Vagina (tissue), 2 donors: ENCODE measurements at regions not wholly inside any gene's neighbourhood (a gene's known extent, or its start where the extent isn't known, plus 50 kb on each side); places are given as distances from the start of the nearest gene placed in this dataset.
"Not testable (repeated sequence)": the region's sequence is repeated elsewhere in the genome, so short reads cannot be mapped to it uniquely, and the experiment has no call there.

Source experiments
- DNase-seq, 2 donors: peaks; one replicate each; pipeline ENCODE4 v3.0.0-alpha.2; 2017; ENCODE audit errors: extremely low spot score in 2 of 2
- H3K27ac ChIP-seq: fragments of 200-600 bp; sonication (generic); one replicate; pipeline ENCODE4 v1.5.1; 2019
- H3K27me3 ChIP-seq: fragments of 200-600 bp; sonication (generic); one replicate; pipeline ENCODE4 v1.5.1; 2019
- H3K36me3 ChIP-seq, 2 donors: fragments of 200-600 bp; sonication (generic); one replicate each; pipeline ENCODE4 v1.5.1; 2017 to 2019
- H3K4me1 ChIP-seq: fragments of 200-600 bp; sonication (generic); one replicate; pipeline ENCODE4 v1.5.1; 2019
- H3K4me3 ChIP-seq, 2 donors: fragments of 200-600 bp; sonication (generic); 1 replicate in 1 of 2; 2 replicates in 1 of 2; pipeline ENCODE4 v1.5.1; 2016 to 2019
- H3K9me3 ChIP-seq: fragments of 200-600 bp; sonication (generic); one replicate; pipeline ENCODE4 v1.5.1; 2019
- POLR2A ChIP-seq, 2 donors: fragments of 450-650 bp; IDR thresholded peaks; one replicate each; pipeline ENCODE4 v1.6.1; 2017; ENCODE audit warnings: antibody characterized with exemption in 2 of 2, mild to moderate bottlenecking in 2 of 2, moderate library complexity in 2 of 2
- POLR2AphosphoS5 ChIP-seq, 2 donors: sonication (generic); formaldehyde crosslinking; IDR thresholded peaks; one replicate each; pipeline ENCODE4 v1.9.0; 2017; ENCODE audit warnings: antibody characterized with exemption in 2 of 2, mild to moderate bottlenecking in 2 of 2, low read depth in 1 of 2; ENCODE audit not compliant: insufficient read depth in 1 of 2
- intact Hi-C: fragments of 100-400 bp; cut with DNase I; formaldehyde crosslinking; loops from one replicate; pipeline ENCODE4 v1.15.1; 2023
- TF ChIP-seq, protein P1 (sequence below), 3 experiments: fragments of 450-650 bp in 2 of 3; fragments of 200-600 bp in 1 of 3; sonication (generic) in 1 of 3; IDR thresholded peaks; one replicate each; pipeline ENCODE4 v1.5.1; 2017 to 2019; ENCODE audit warnings: antibody characterized with exemption in 3 of 3, mild to moderate bottlenecking in 2 of 3, moderate library complexity in 2 of 3

GRCh38 chrX:122641136-122641535, 542.9 kb upstream of the GRIA3 start:
- H3K27me3 ChIP-seq = no peaks in the 10 kb centered on the region
- intact Hi-C loops = no loop called here
- no peaks in the 10 kb centered on the region for H3K4me1 ChIP-seq
- H3K27ac ChIP-seq = no peak overlapping the region
- H3K9me3 ChIP-seq = no peaks in the 10 kb centered on the region
- no peak for DNase-seq
- H3K4me3 ChIP-seq = no peak overlapping the region
- no peaks in the 10 kb centered on the region for H3K36me3 ChIP-seq
- TF ChIP-seq, protein P1, sequence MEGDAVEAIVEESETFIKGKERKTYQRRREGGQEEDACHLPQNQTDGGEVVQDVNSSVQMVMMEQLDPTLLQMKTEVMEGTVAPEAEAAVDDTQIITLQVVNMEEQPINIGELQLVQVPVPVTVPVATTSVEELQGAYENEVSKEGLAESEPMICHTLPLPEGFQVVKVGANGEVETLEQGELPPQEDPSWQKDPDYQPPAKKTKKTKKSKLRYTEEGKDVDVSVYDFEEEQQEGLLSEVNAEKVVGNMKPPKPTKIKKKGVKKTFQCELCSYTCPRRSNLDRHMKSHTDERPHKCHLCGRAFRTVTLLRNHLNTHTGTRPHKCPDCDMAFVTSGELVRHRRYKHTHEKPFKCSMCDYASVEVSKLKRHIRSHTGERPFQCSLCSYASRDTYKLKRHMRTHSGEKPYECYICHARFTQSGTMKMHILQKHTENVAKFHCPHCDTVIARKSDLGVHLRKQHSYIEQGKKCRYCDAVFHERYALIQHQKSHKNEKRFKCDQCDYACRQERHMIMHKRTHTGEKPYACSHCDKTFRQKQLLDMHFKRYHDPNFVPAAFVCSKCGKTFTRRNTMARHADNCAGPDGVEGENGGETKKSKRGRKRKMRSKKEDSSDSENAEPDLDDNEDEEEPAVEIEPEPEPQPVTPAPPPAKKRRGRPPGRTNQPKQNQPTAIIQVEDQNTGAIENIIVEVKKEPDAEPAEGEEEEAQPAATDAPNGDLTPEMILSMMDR (IDR thresholded peaks at IDR 0.05) = no peak
- TF ChIP-seq POLR2A (IDR thresholded peaks at IDR 0.05) (no peak), POLR2AphosphoS5 (IDR thresholded peaks at IDR 0.05; ENCODE audit: insufficient read depth in 1 of 2, low read depth in 1 of 2) (no peak)

- intact Hi-C loops = no loop called here
- Histone ChIP-seq H3K36me3 (no peaks in the 10 kb centered on the region), H3K4me1 (no peaks in the 10 kb centered on the region), H3K27me3 (no peaks in the 10 kb centered on the region), H3K27ac (no peak overlapping the region), H3K4me3 (no peak overlapping the region), H3K9me3 (no peaks in the 10 kb centered on the region)
- no peak for DNase-seq
- no peak for TF ChIP-seq POLR2AphosphoS5 (IDR thresholded peaks at IDR 0.05; ENCODE audit: insufficient read depth in 1 of 2, low read depth in 1 of 2)
- TF ChIP-seq, protein P1 (IDR thresholded peaks at IDR 0.05) = no peak
- no peak for TF ChIP-seq POLR2A (IDR thresholded peaks at IDR 0.05)
These were observed 542.3 kb upstream of the GRIA3 start for GRCh38 chrX:122641826-122642225.

DNA sequence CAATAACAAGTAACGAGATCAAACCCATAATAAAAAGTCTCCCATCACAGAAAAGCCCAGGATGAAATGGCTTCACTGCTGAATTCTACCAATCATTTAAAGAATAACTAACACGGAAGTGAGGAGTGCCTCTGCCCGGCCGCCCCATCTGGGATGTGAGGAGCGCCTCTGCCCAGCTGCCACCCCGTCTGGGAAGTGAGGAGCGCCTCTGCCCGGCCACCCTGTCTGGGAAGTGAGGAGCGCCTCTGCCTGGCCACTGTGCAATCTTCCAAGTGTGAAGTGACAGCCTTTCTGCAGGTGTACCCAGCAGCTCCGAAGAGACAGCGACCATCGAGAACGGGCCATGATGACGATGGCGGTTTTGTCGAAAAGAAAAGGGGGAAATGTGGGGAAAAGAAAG, 528.8 kb upstream of the GRIA3 start:
- H3K36me3 ChIP-seq, intact Hi-C loops, H3K27ac ChIP-seq, H3K27me3 ChIP-seq, H3K4me3 ChIP-seq, H3K4me1 ChIP-seq, DNase-seq, H3K9me3 ChIP-seq: not testable (repeated sequence)

GRCh38 chrX:122666601-122667000, 517.5 kb upstream of the GRIA3 start:
- Histone ChIP-seq H3K27ac (no peak overlapping the region), H3K4me3 (no peak overlapping the region), H3K4me1 (no peaks in the 10 kb centered on the region), H3K27me3 (no peaks in the 10 kb centered on the region), H3K9me3 (no peaks in the 10 kb centered on the region), H3K36me3 (no peaks in the 10 kb centered on the region)
- TF ChIP-seq POLR2AphosphoS5 (IDR thresholded peaks at IDR 0.05; ENCODE audit: insufficient read depth in 1 of 2, low read depth in 1 of 2) (no peak), POLR2A (IDR thresholded peaks at IDR 0.05) (no peak)
- TF ChIP-seq, protein P1 (IDR thresholded peaks at IDR 0.05) = no peak
- DNase-seq = no peak
- intact Hi-C loops = no loop called here

DNA sequence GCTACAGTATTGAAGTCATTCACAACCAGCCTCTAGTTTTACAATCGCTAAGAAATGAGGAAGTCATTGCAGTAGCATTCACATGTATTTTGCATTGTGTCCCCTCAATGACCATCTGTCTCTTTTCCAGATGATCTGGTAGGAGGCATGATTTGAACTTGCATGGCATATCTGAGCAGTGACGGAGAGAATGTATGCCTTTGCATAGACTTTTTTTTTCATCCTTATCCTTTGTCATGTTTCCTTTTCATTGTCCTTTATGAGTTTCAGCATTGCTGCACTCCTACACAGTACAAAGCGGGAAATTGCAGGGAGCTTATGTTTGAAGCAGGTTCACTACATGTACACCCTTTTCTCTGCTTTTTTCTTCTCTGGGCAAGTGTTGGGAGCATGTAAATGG, 516.4 kb upstream of the GRIA3 start:
- intact Hi-C loops = no loop called here
- no peaks in the 10 kb centered on the region for H3K36me3 ChIP-seq
- no peaks in the 10 kb centered on the region for H3K27me3 ChIP-seq
- no peaks in the 10 kb centered on the region for H3K9me3 ChIP-seq
- H3K4me3 ChIP-seq = no peak overlapping the region
- TF ChIP-seq POLR2AphosphoS5 (IDR thresholded peaks at IDR 0.05; ENCODE audit: insufficient read depth in 1 of 2, low read depth in 1 of 2) = no peak
- no peak for TF ChIP-seq POLR2A (IDR thresholded peaks at IDR 0.05)
- TF ChIP-seq, protein P1 (IDR thresholded peaks at IDR 0.05) = no peak
- H3K4me1 ChIP-seq = no peaks in the 10 kb centered on the region
- no peak overlapping the region for H3K27ac ChIP-seq
- no peak for DNase-seq

GRCh38 chrX:122703762-122704161, 480.3 kb upstream of the GRIA3 start:
- peaks cover 3% of the 10 kb centered on the region for H3K9me3 ChIP-seq
- H3K4me1 ChIP-seq = no peaks in the 10 kb centered on the region
- TF ChIP-seq POLR2A (IDR thresholded peaks at IDR 0.05) (no peak), POLR2AphosphoS5 (IDR thresholded peaks at IDR 0.05; ENCODE audit: insufficient read depth in 1 of 2, low read depth in 1 of 2) (no peak)
- TF ChIP-seq, protein P1 (IDR thresholded peaks at IDR 0.05) = no peak
- no peak overlapping the region for H3K27ac ChIP-seq
- no peak for DNase-seq
- H3K36me3 ChIP-seq = no peaks in the 10 kb centered on the region
- no peaks in the 10 kb centered on the region for H3K27me3 ChIP-seq
- intact Hi-C loops = no loop called here
- no peak overlapping the region for H3K4me3 ChIP-seq
